H9 (cell line): ENCODE measurements at regions not wholly inside any gene's neighbourhood (a gene's known extent, or its start where the extent isn't known, plus 50 kb on each side); places are given as distances from the start of the nearest gene placed in this dataset.

Source experiments
- DNase-seq: peaks from one replicate; pipeline ENCODE4 v3.0.0-alpha.2; 2017
- H2AFZ ChIP-seq: one replicate; pipeline ENCODE4 v1.6.1; 2013; ENCODE audit warnings: mild to moderate bottlenecking, low read length, control low read depth, moderate library complexity
- H2AK5ac ChIP-seq: 2 replicates; pipeline ENCODE4 v1.6.1; 2013; ENCODE audit warnings: low read length, control low read depth, mixed read lengths; ENCODE audit not compliant: insufficient read length
- H2BK120ac ChIP-seq: one replicate; pipeline ENCODE4 v1.6.1; 2013; ENCODE audit warnings: low read depth, mild to moderate bottlenecking, low read length, control low read depth, inconsistent platforms; ENCODE audit not compliant: poor library complexity, severe bottlenecking
- H2BK12ac ChIP-seq: 2 replicates; pipeline ENCODE4 v1.6.1; 2013; ENCODE audit warnings: low read length, control low read depth, mixed read lengths, low read depth; ENCODE audit not compliant: insufficient read length
- H2BK15ac ChIP-seq: 2 replicates; pipeline ENCODE4 v1.6.1; 2013; ENCODE audit warnings: low read depth, low read length, control low read depth
- H2BK20ac ChIP-seq: one replicate; pipeline ENCODE4 v1.6.1; 2013; ENCODE audit warnings: low read depth, mild to moderate bottlenecking, low read length, control low read depth, inconsistent platforms; ENCODE audit not compliant: poor library complexity, severe bottlenecking
- H2BK5ac ChIP-seq: 2 replicates; pipeline ENCODE4 v1.6.1; 2013; ENCODE audit warnings: low read length, control low read depth, mixed read lengths; ENCODE audit not compliant: insufficient read length
- H3K14ac ChIP-seq: 2 replicates; pipeline ENCODE4 v1.6.1; 2013; ENCODE audit warnings: low read length, control low read depth; ENCODE audit not compliant: insufficient read depth
- H3K18ac ChIP-seq: 2 replicates; pipeline ENCODE4 v1.6.1; 2013; ENCODE audit warnings: low read depth, mild to moderate bottlenecking, mixed read lengths, low read length, control low read depth; ENCODE audit not compliant: insufficient read length
- H3K23ac ChIP-seq: 2 replicates; pipeline ENCODE4 v1.6.1; 2013; ENCODE audit warnings: low read length, control low read depth, mixed read lengths, low read depth; ENCODE audit not compliant: insufficient read length
- H3K23me2 ChIP-seq: 2 replicates; pipeline ENCODE4 v1.6.1; 2013; ENCODE audit warnings: low read depth, mild to moderate bottlenecking, mixed read lengths, low read length, control low read depth; ENCODE audit not compliant: insufficient read length, poor library complexity, severe bottlenecking
- H3K27ac ChIP-seq: 2 replicates; pipeline ENCODE4 v1.5.1; 2013; ENCODE audit warnings: low read length, control low read depth, mixed read lengths, low read depth; ENCODE audit not compliant: insufficient read length
- H3K27me3 ChIP-seq: 2 replicates; pipeline ENCODE4 v1.6.1; 2013; ENCODE audit warnings: low read length, control low read depth, inconsistent platforms; ENCODE audit not compliant: insufficient read depth
- H3K4ac ChIP-seq: 2 replicates; pipeline ENCODE4 v1.6.1; 2013; ENCODE audit warnings: low read depth, mild to moderate bottlenecking, control low read depth, inconsistent platforms, low read length, moderate library complexity
- H3K4me1 ChIP-seq: 2 replicates; pipeline ENCODE4 v1.6.1; 2013; ENCODE audit warnings: low read length, control low read depth, inconsistent platforms; ENCODE audit not compliant: insufficient read depth
- H3K4me2 ChIP-seq: 2 replicates; pipeline ENCODE4 v1.6.1; 2013; ENCODE audit warnings: low read length, control low read depth, mixed read lengths; ENCODE audit not compliant: insufficient read length, insufficient read depth
- H3K56ac ChIP-seq: 2 replicates; pipeline ENCODE4 v1.6.1; 2013; ENCODE audit warnings: low read depth, mild to moderate bottlenecking, mixed read lengths, low read length, control low read depth; ENCODE audit not compliant: insufficient read length
- H3K79me1 ChIP-seq: 2 replicates; pipeline ENCODE4 v1.6.1; 2013; ENCODE audit warnings: low read depth, mild to moderate bottlenecking, moderate library complexity, low read length, control low read depth, inconsistent platforms; ENCODE audit not compliant: insufficient read depth, poor library complexity, severe bottlenecking
- H3K79me2 ChIP-seq: 2 replicates; pipeline ENCODE4 v1.6.1; 2013; ENCODE audit warnings: low read length, control low read depth, inconsistent platforms; ENCODE audit not compliant: insufficient read depth
- H3K9ac ChIP-seq: 2 replicates; pipeline ENCODE4 v1.6.1; 2013; ENCODE audit warnings: low read length, control low read depth, mixed read lengths; ENCODE audit not compliant: insufficient read length; ENCODE audit errors: extremely low read depth
- H3K9me3 ChIP-seq: one replicate; pipeline ENCODE4 v1.6.1; 2013; ENCODE audit warnings: low read depth, low read length, inconsistent platforms; ENCODE audit not compliant: control insufficient read depth
- H3T11ph ChIP-seq: one replicate; pipeline ENCODE4 v1.6.1; 2013; ENCODE audit warnings: mild to moderate bottlenecking, low read length, control low read depth, inconsistent platforms
- H4K20me1 ChIP-seq: one replicate; pipeline ENCODE4 v1.6.1; 2013; ENCODE audit not compliant: control insufficient read depth, insufficient read length, insufficient read depth
- H4K5ac ChIP-seq: 2 replicates; pipeline ENCODE4 v1.6.1; 2013; ENCODE audit warnings: low read depth, mild to moderate bottlenecking, mixed read lengths, low read length, control low read depth; ENCODE audit not compliant: insufficient read length
- H4K8ac ChIP-seq: replicated peaks from 2 replicates; pipeline ENCODE4 v1.6.1; 2013; ENCODE audit warnings: low read length, control low read depth, mixed read lengths, low read depth; ENCODE audit not compliant: insufficient read length
- H4K91ac ChIP-seq: 2 replicates; pipeline ENCODE4 v1.6.1; 2013; ENCODE audit warnings: low read depth, mild to moderate bottlenecking, moderate library complexity, mixed read lengths, low read length, control low read depth; ENCODE audit not compliant: insufficient read length
- H3K27ac Mint-ChIP-seq, 3 experiments: 2 replicates in 2 of 3; 3 replicates in 1 of 3; pipeline ENCODE4 v1.8.0; 2020 to 2021; ENCODE audit warnings: mixed read lengths in 3 of 3, mild to moderate bottlenecking in 1 of 3, moderate library complexity in 1 of 3
- H3K27me3 Mint-ChIP-seq: 2 replicates; pipeline ENCODE4 v1.8.0; 2021; ENCODE audit warnings: low read depth, mild to moderate bottlenecking, moderate library complexity, mixed read lengths
- H3K36me3 Mint-ChIP-seq, 3 experiments: 2 replicates in 2 of 3; 3 replicates in 1 of 3; pipeline ENCODE4 v1.8.0; 2020 to 2021; ENCODE audit warnings: low read depth in 3 of 3, mixed read lengths in 3 of 3; ENCODE audit not compliant: insufficient read depth in 1 of 3
- H3K4me1 Mint-ChIP-seq, 2 experiments: 2 replicates each; pipeline ENCODE4 v1.8.0; 2020; ENCODE audit warnings: mixed read lengths in 2 of 2
- H3K4me3 Mint-ChIP-seq, 2 experiments: 2 replicates in 1 of 2; 3 replicates in 1 of 2; pipeline ENCODE4 v1.8.0; 2020 to 2021; ENCODE audit warnings: mild to moderate bottlenecking in 2 of 2, mixed read lengths in 2 of 2, moderate library complexity in 1 of 2
- H3K9me3 Mint-ChIP-seq, 2 experiments: 2 replicates in 1 of 2; 3 replicates in 1 of 2; pipeline ENCODE4 v1.8.0; 2020; ENCODE audit warnings: mild to moderate bottlenecking in 2 of 2, mixed read lengths in 2 of 2, moderate library complexity in 1 of 2
- WGBS: extraction: QIAGEN DNeasy Blood & Tissue Kit; methylation state at CpG from one replicate; pipeline ENCODE4 v1.1.7; 2013; ENCODE audit warnings: missing lambda C conversion rate, low lambda C conversion rate, mixed read lengths; ENCODE audit not compliant: insufficient read length; ENCODE audit errors: extremely low coverage; 5-methylcytosine and 5-hydroxymethylcytosine counted together
- TF ChIP-seq, protein P1 (sequence below): fragments of 200-600 bp; sonication (generic); conservative IDR thresholded peaks from 3 replicates; pipeline ENCODE4 v1.8.0; 2021; ENCODE audit warnings: antibody characterized with exemption, mild to moderate bottlenecking

DNA sequence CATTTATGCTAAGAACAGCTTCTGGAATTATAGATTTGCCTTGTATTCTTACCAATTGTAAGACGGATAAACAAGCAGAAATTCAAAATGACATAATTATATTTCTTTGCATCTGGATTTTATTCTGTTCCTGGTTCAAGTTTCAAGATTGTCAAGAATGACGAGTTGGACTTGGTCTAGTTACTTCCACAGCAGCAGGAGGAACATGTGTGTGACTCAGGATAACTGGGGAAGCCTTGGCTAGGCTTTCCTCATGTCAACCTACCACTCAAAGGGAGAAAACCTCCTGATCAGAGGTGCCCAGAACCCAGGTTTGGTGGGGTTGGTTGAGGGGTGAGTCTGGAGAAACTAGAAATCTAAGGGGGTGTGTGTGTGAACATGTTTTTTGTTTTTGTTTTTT, 259.7 kb downstream of the SOX2 start:
- H3K23ac ChIP-seq = no peak overlapping the region
- no peak overlapping the region for H2BK120ac ChIP-seq
- H2BK20ac ChIP-seq = no peak overlapping the region
- peaks cover 3 to 9% of the 10 kb centered on the region in 2 experiments for H3K4me1 Mint-ChIP-seq
- no peak overlapping the region for H3K4ac ChIP-seq
- H3K79me2 ChIP-seq = no peaks in the 10 kb centered on the region
- no peak overlapping the region for H4K91ac ChIP-seq
- no peak overlapping the region for H2BK15ac ChIP-seq
- H2AK5ac ChIP-seq = no peak overlapping the region
- TF ChIP-seq, protein P1, sequence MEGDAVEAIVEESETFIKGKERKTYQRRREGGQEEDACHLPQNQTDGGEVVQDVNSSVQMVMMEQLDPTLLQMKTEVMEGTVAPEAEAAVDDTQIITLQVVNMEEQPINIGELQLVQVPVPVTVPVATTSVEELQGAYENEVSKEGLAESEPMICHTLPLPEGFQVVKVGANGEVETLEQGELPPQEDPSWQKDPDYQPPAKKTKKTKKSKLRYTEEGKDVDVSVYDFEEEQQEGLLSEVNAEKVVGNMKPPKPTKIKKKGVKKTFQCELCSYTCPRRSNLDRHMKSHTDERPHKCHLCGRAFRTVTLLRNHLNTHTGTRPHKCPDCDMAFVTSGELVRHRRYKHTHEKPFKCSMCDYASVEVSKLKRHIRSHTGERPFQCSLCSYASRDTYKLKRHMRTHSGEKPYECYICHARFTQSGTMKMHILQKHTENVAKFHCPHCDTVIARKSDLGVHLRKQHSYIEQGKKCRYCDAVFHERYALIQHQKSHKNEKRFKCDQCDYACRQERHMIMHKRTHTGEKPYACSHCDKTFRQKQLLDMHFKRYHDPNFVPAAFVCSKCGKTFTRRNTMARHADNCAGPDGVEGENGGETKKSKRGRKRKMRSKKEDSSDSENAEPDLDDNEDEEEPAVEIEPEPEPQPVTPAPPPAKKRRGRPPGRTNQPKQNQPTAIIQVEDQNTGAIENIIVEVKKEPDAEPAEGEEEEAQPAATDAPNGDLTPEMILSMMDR = no peak
- no peaks in the 10 kb centered on the region for H3K36me3 Mint-ChIP-seq
- no peaks in the 10 kb centered on the region for H3K23me2 ChIP-seq
- H3K9ac ChIP-seq = no peak overlapping the region
- peak overlapping the region in 1 of 3 experiments; percentile 46; a peak in 1 of 7 replicates for H3K27ac Mint-ChIP-seq
- H2BK5ac ChIP-seq = no peak overlapping the region
- H4K8ac ChIP-seq = no peak overlapping the region
- WGBS = no CpG with 5 or more reads among the region's 2 CpGs
- no peak for DNase-seq
- no peak overlapping the region for H2BK12ac ChIP-seq
- no peaks in the 10 kb centered on the region for H3K79me1 ChIP-seq
- H3K9me3 ChIP-seq = no peaks in the 10 kb centered on the region
- no peaks in the 10 kb centered on the region for H4K20me1 ChIP-seq
- H2AFZ ChIP-seq = no peak overlapping the region
- H3K27me3 Mint-ChIP-seq = no peaks in the 10 kb centered on the region
- H3K27me3 ChIP-seq = no peaks in the 10 kb centered on the region
- H3K4me3 Mint-ChIP-seq = no peak overlapping the region
- H3K4me2 ChIP-seq = no peak overlapping the region
- H4K5ac ChIP-seq = no peak overlapping the region
- H3K14ac ChIP-seq = no peak overlapping the region
- H3K9me3 Mint-ChIP-seq = no peaks in the 10 kb centered on the region
- no peaks in the 10 kb centered on the region; the same call in 1 of the 2 replicates for H3K4me1 ChIP-seq
- no peak overlapping the region for H3K27ac ChIP-seq
- no peak overlapping the region for H3K18ac ChIP-seq
- H3T11ph ChIP-seq = no peak overlapping the region
- no peak overlapping the region for H3K56ac ChIP-seq
